ENCODE measurements at regions not wholly inside any gene's neighbourhood (a gene's known extent, or its start where the extent isn't known, plus 50 kb on each side); places are given as distances from the start of the nearest gene placed in this dataset.

GRCh38 chr5:124822647-124823046, 76.2 kb upstream of the ZNF608 start:
- no peak for DNase-seq (ENCODE audit: low read depth)
- no peak for TF ChIP-seq CTCF (conservative IDR thresholded peaks at IDR 0.05; ENCODE audit: control insufficient read depth, insufficient read depth, low read depth, low read length)
- H3K4me3 ChIP-seq (ENCODE audit: control insufficient read depth, low read depth, low read length), result no peak overlapping the region

- DNase-seq (ENCODE audit: low read depth), result no peak
- no peak overlapping the region for H3K4me3 ChIP-seq (ENCODE audit: control insufficient read depth, low read depth, low read length)
- TF ChIP-seq CTCF (conservative IDR thresholded peaks at IDR 0.05; ENCODE audit: control insufficient read depth, insufficient read depth, low read depth, low read length), result no peak
Measured at GRCh38 chr5:124823380-124823779, 76.9 kb upstream of the ZNF608 start.

GRCh38 chr5:124824637-124825158, 78.3 kb upstream of the ZNF608 start:
- peak; percentile 93 for DNase-seq (ENCODE audit: low read depth)
- no peak for TF ChIP-seq CTCF (conservative IDR thresholded peaks at IDR 0.05; ENCODE audit: control insufficient read depth, insufficient read depth, low read depth, low read length)
- H3K4me3 ChIP-seq (ENCODE audit: control insufficient read depth, low read depth, low read length), result no peak overlapping the region

- H3K4me3 ChIP-seq (ENCODE audit: control insufficient read depth, low read depth, low read length), result no peak overlapping the region
- no peak for DNase-seq (ENCODE audit: low read depth)
- no peak for TF ChIP-seq CTCF (conservative IDR thresholded peaks at IDR 0.05; ENCODE audit: control insufficient read depth, insufficient read depth, low read depth, low read length)
Measured at GRCh38 chr5:124825250-124825982, 79.0 kb upstream of the ZNF608 start.

GRCh38 chr5:124825983-124826337, 79.5 kb upstream of the ZNF608 start:
- no peak overlapping the region for H3K4me3 ChIP-seq (ENCODE audit: control insufficient read depth, low read depth, low read length)
- TF ChIP-seq CTCF (conservative IDR thresholded peaks at IDR 0.05; ENCODE audit: control insufficient read depth, insufficient read depth, low read depth, low read length), result no peak
- DNase-seq (ENCODE audit: low read depth), result no peak

GRCh38 chr5:124828731-124829234, 82.3 kb upstream of the ZNF608 start:
- no peak for DNase-seq (ENCODE audit: low read depth)
- no peak overlapping the region for H3K4me3 ChIP-seq (ENCODE audit: control insufficient read depth, low read depth, low read length)
- no peak for TF ChIP-seq CTCF (conservative IDR thresholded peaks at IDR 0.05; ENCODE audit: control insufficient read depth, insufficient read depth, low read depth, low read length)

Data from fibroblast of mammary gland (primary cell).